GM12878 (cell line): ENCODE measurements at regions not wholly inside any gene's neighbourhood (a gene's known extent, or its start where the extent isn't known, plus 50 kb on each side); places are given as distances from the start of the nearest gene placed in this dataset.

Experiments used
- ATAC-seq: fragments of 200-7000 bp; cut with Tn5 transposase; 3 replicates; pipeline ENCODE4 v1.9.1; 2020; ENCODE audit warnings: mild to moderate bottlenecking, moderate library complexity
- BruUV-seq: library from RNA; stranded (reverse); fragments of 400-500 nt; replicated peaks from 2 replicates; lab custom pipeline; 2021; lab: Mats Ljungman, UMichigan
- CTCF ChIA-PET: fragments of 300-600 bp; sonication (Branson Sonifier 250); formaldehyde crosslinking; extraction: SDS; loops from one replicate; lab custom pipeline; 2021; ENCODE audit warnings: inconsistent platforms; lab: Yijun Ruan, JAX
- POLR2A ChIA-PET: fragments of 350-600 bp; formaldehyde crosslinking; extraction: SDS; loops from one replicate; lab custom pipeline; 2021; ENCODE audit warnings: inconsistent platforms; lab: Charles Lee
- RAD21 ChIA-PET: fragments of 300-600 bp; sonication (Branson Sonifier 250); formaldehyde crosslinking; loops from one replicate; lab custom pipeline; 2023; ENCODE audit warnings: antibody characterized with exemption; ENCODE audit not compliant: unreplicated experiment; lab: Charles Lee
- SMC1A ChIA-PET: fragments of 300-600 bp; sonication (Branson Sonifier 250); formaldehyde crosslinking; loops from one replicate; lab custom pipeline; 2023; ENCODE audit not compliant: unreplicated experiment, uncharacterized antibody; lab: Charles Lee
- DNase-seq: peaks from one replicate; pipeline ENCODE4 v3.0.0-alpha.2; 2011; ENCODE audit warnings: low read depth, low spot score
- FAIRE-seq: peaks from 3 replicates; lab custom pipeline; 2011; peaks lifted over from hg19 to GRCh38; lab: Jason Lieb, UNC
- H2AFZ ChIP-seq: 2 replicates; pipeline ENCODE4 v1.6.0; 2011; ENCODE audit warnings: low read depth, low read length, control low read depth; ENCODE audit not compliant: control insufficient read depth
- H3K27ac ChIP-seq: 2 replicates; pipeline ENCODE4 v1.5.1; 2011; ENCODE audit warnings: control low read depth; ENCODE audit not compliant: control insufficient read depth, insufficient read depth
- H3K27me3 ChIP-seq, 2 experiments: replicated peaks in 1 of 2; 2 replicates each; pipeline versions ENCODE4 v1.6.0 to v1.6.1; 2011; ENCODE audit warnings: low read length in 1 of 2; ENCODE audit not compliant: control insufficient read depth in 2 of 2, insufficient read depth in 2 of 2
- H3K36me3 ChIP-seq, 2 experiments: 2 replicates each; pipeline ENCODE4 v1.5.1; 2011; ENCODE audit warnings: low read length in 1 of 2; ENCODE audit not compliant: control insufficient read depth in 2 of 2, insufficient read depth in 2 of 2
- H3K4me1 ChIP-seq: 2 replicates; pipeline ENCODE4 v1.6.1; 2011; ENCODE audit warnings: mild to moderate bottlenecking, low read length, moderate library complexity, mixed read lengths; ENCODE audit not compliant: control insufficient read depth, insufficient read depth
- H3K4me2 ChIP-seq: 2 replicates; pipeline ENCODE4 v1.6.0; 2011; ENCODE audit warnings: control low read depth; ENCODE audit not compliant: control insufficient read depth, insufficient read depth
- H3K4me3 ChIP-seq: fragments of 200-600 bp; sonication (generic); 2 replicates; pipeline ENCODE4 v1.5.1; 2016
- H3K79me2 ChIP-seq: 2 replicates; pipeline ENCODE4 v1.6.0; 2011; ENCODE audit warnings: low read length; ENCODE audit not compliant: control insufficient read depth, insufficient read depth
- H3K9ac ChIP-seq: 2 replicates; pipeline ENCODE4 v1.8.0; 2011; ENCODE audit warnings: low read length, control low read depth, mixed read lengths; ENCODE audit not compliant: control insufficient read depth, insufficient read depth
- H3K9me3 ChIP-seq: replicated peaks from 3 replicates; pipeline ENCODE4 v1.5.1; 2011; ENCODE audit warnings: mild to moderate bottlenecking, low read length; ENCODE audit not compliant: control insufficient read depth, insufficient read depth
- H4K20me1 ChIP-seq: 2 replicates; pipeline ENCODE4 v1.6.0; 2011; ENCODE audit not compliant: control insufficient read depth, insufficient read depth
- CHD1 ChIP-seq: IDR thresholded peaks from 2 replicates; pipeline ENCODE4 v1.6.1; 2012; ENCODE audit warnings: low read depth, low read length, improper control_type of control experiment
- E4F1 ChIP-seq: fragments of 450-650 bp; IDR thresholded peaks from 2 replicates; pipeline ENCODE4 v1.6.1; 2018; ENCODE audit warnings: borderline replicate concordance, mild to moderate bottlenecking; ENCODE audit not compliant: partially characterized antibody
- JUNB ChIP-seq: IDR thresholded peaks from 2 replicates; pipeline ENCODE4 v1.6.1; 2016; ENCODE audit warnings: antibody characterized with exemption, mild to moderate bottlenecking
- PRDM15 ChIP-seq: fragments of 450-650 bp; formaldehyde crosslinking; IDR thresholded peaks from 2 replicates; pipeline ENCODE4 v1.4.0; 2020; ENCODE audit warnings: mild to moderate bottlenecking, moderate library complexity
- ZNF207 ChIP-seq: fragments of 450-650 bp; IDR thresholded peaks from 2 replicates; pipeline ENCODE4 v1.6.1; 2014; ENCODE audit warnings: antibody characterized with exemption, mild to moderate bottlenecking, borderline replicate concordance
- WGBS: methylation state at CpG from one replicate; pipeline ENCODE4 v1.1.6; 2016; ENCODE audit warnings: low lambda C conversion rate; ENCODE audit not compliant: insufficient replicate concordance, insufficient coverage; ENCODE audit errors: missing lambda C conversion rate; 5-methylcytosine and 5-hydroxymethylcytosine counted together
- in situ Hi-C: fragments of 300-500 bp; cut with MboI; formaldehyde crosslinking; loops from 9 replicates; pipeline ENCODE4 v1.14.3; 2018; ENCODE audit warnings: mixed read lengths
- intact Hi-C: fragments of 100-400 bp; cut with micrococcal nuclease; formaldehyde crosslinking; loops from one replicate; pipeline ENCODE4 v1.14.2; 2022; ENCODE audit not compliant: unreplicated experiment

- no peak overlapping the region for H3K9ac ChIP-seq
- TF ChIP-seq CHD1 (no peak), ZNF207 (no peak), JUNB (no peak), PRDM15 (CRISPR knock-in tag) (no peak), E4F1 (no peak)
- TF ChIP-seq, all 136 proteins: peak for 0
- Histone ChIP-seq H3K9me3 (no peaks in the 10 kb centered on the region), H2AFZ (no peak overlapping the region), H3K79me2 (no peaks in the 10 kb centered on the region), H3K27ac (no peak overlapping the region), H3K36me3 (no peaks in the 10 kb centered on the region), H3K4me2 (no peak overlapping the region), H3K4me1 (no peaks in the 10 kb centered on the region), H4K20me1 (no peaks in the 10 kb centered on the region), H3K27me3 (no peaks in the 10 kb centered on the region), H3K4me3 (no peak overlapping the region)
- no TSS peak for BruUV-seq
- intact Hi-C loops = no loop called here
- SMC1A ChIA-PET = no interaction called here
- WGBS = 38% methylated on average over 4 of the region's 4 CpGs
- POLR2A ChIA-PET = no interaction called here
- FAIRE-seq (no peak), ATAC-seq (no peak), DNase-seq (no peak)
- CTCF ChIA-PET = interaction anchor here (0.8 kb wide), 1 partner anchor 56 kb away, joined by 4 read pairs; no protein-coding TSS in a partner anchor
- in situ Hi-C loops = no loop called here
- RAD21 ChIA-PET = no interaction called here
Measured at GRCh38 chr18:69222089-69222488, 178.6 kb upstream of the DOK6 start.
